ENCODE measurements at regions not wholly inside any gene's neighbourhood (a gene's known extent, or its start where the extent isn't known, plus 50 kb on each side); places are given as distances from the start of the nearest gene placed in this dataset.

- TF ChIP-seq YY1 (IDR thresholded peaks at IDR 0.05; ENCODE audit: insufficient read depth, insufficient read length) = no peak
- no peak for TF ChIP-seq ZNF274 (IDR thresholded peaks at IDR 0.05; ENCODE audit: low read depth, low read length)
- TF ChIP-seq SUZ12 (IDR thresholded peaks at IDR 0.05; ENCODE audit: extremely low read depth, insufficient read depth, insufficient read length) = no peak
Measured at GRCh38 chr11:19646308-19646707, 66.3 kb upstream of the NAV2 start.
